Fibroblast of skin of abdomen (primary cell): ENCODE measurements at regions not wholly inside any gene's neighbourhood (a gene's known extent, or its start where the extent isn't known, plus 50 kb on each side); places are given as distances from the start of the nearest gene placed in this dataset.

ENCODE experiments used
- DNase-seq: peaks from one replicate; pipeline ENCODE4 v3.0.0-alpha.2; 2013

GRCh38 chr21:28228636-28228995 is 764.1 kb downstream of the LTN1 start:
- no peak for DNase-seq

- no peak for DNase-seq
Observed at GRCh38 chr21:28227881-28228635, 764.6 kb downstream of the LTN1 start.

GRCh38 chr21:28226563-28226962 is 766.1 kb downstream of the LTN1 start:
- no peak for DNase-seq

- DNase-seq = no peak
Observed at GRCh38 chr21:28224191-28224726, 768.4 kb downstream of the LTN1 start.

- DNase-seq = no peak
Observed at GRCh38 chr21:28221984-28222383, 770.7 kb downstream of the LTN1 start.

- peak; percentile 62 for DNase-seq
Observed at GRCh38 chr21:28220680-28221079, 772.0 kb downstream of the LTN1 start.

- no peak for DNase-seq
Observed at GRCh38 chr21:28216976-28217523, 775.6 kb downstream of the LTN1 start.

- DNase-seq = no peak
Observed at GRCh38 chr21:28215214-28215954, 777.3 kb downstream of the LTN1 start.

GRCh38 chr21:28214786-28215185 is 777.9 kb downstream of the LTN1 start:
- DNase-seq = no peak

- DNase-seq = peak; percentile 21
Observed at GRCh38 chr21:28213261-28213660, 779.4 kb downstream of the LTN1 start.

GRCh38 chr21:28212061-28212460 is 780.6 kb downstream of the LTN1 start:
- DNase-seq = no peak

- peak; percentile 83 for DNase-seq
Observed at GRCh38 chr21:28207436-28208173, 785.1 kb downstream of the LTN1 start.

- peak; percentile 16 for DNase-seq
Observed at GRCh38 chr21:28200726-28201125, 792.0 kb downstream of the LTN1 start.

GRCh38 chr21:28196981-28197380 is 795.7 kb downstream of the LTN1 start:
- no peak for DNase-seq

GRCh38 chr21:28193189-28193588 is 799.5 kb downstream of the LTN1 start:
- no peak for DNase-seq

- DNase-seq = no peak
Observed at GRCh38 chr21:28186604-28187003, 806.1 kb downstream of the LTN1 start.

- DNase-seq = no peak
Observed at GRCh38 chr21:28181730-28182129, 810.9 kb downstream of the LTN1 start.

- no peak for DNase-seq
Observed at GRCh38 chr21:28179136-28179535, 813.5 kb downstream of the LTN1 start.

GRCh38 chr21:28177124-28177523 is 815.6 kb downstream of the LTN1 start:
- peak; percentile 27 for DNase-seq

- peak; percentile 24 for DNase-seq
Observed at GRCh38 chr21:28174701-28175100, 818.0 kb downstream of the LTN1 start.

GRCh38 chr21:28174006-28174405 is 818.7 kb downstream of the LTN1 start:
- no peak for DNase-seq

GRCh38 chr21:28172376-28172775 is 820.3 kb downstream of the LTN1 start:
- DNase-seq = no peak

- no peak for DNase-seq
Observed at GRCh38 chr21:28167366-28167765, 825.3 kb downstream of the LTN1 start.
